Keratinocyte (primary cell): ENCODE measurements at regions not wholly inside any gene's neighbourhood (a gene's known extent, or its start where the extent isn't known, plus 50 kb on each side); places are given as distances from the start of the nearest gene placed in this dataset.

ENCODE experiments used
- EZH2 ChIP-seq: IDR thresholded peaks from one replicate; pipeline ENCODE4 v1.6.1; 2012; ENCODE audit warnings: inconsistent platforms, mild to moderate bottlenecking, low read length, moderate library complexity
- TF ChIP-seq, protein P1 (sequence below), 3 experiments: IDR thresholded peaks in 1 of 3; conservative IDR thresholded peaks in 1 of 3; optimal IDR thresholded peaks in 1 of 3; 2 replicates in 2 of 3; 3 replicates in 1 of 3; pipeline versions ENCODE3 to v1.5.1; 2011; ENCODE audit warnings: low read length in 3 of 3, mild to moderate bottlenecking in 3 of 3, moderate library complexity in 2 of 3, control low read depth in 1 of 3, inconsistent platforms in 1 of 3; ENCODE audit not compliant: insufficient read depth in 2 of 3; ENCODE audit errors: extremely low read depth in 1 of 3

DNA sequence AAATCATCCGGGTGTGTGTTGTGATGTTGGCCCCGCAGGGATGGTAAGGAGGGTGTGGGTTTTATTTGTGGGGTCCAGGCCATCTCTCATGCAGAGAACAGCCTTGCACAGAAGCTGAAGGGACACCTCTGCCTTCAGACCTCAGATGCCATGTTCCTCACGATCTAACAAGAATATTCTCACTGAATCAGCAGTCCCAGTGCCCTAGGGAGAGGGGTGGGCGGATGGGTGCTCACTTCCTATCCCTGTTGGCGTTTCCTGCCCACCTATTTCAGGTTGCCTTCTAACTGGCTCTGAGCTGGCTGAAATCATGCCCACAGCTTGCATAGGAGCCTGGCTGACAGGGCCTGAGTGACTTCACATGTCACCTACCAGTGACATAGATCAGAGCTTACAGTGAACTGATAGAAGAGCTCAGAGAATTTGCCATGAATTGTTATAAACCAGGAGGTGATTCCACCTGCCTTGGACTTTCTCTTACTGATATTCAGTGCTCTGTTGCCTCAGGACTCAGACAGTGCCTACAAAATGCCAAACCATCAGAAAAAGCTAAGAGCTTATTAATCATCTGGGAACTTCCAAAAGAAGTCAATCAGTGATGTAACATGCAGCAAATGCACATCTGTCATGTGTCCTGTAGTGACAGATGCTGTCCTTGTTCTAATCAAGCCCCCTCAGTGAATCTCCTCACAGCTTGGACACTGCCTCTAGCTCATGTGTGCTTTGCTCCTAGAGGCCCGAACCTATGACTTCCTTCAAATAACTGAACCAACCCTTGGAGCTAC is 186.8 kb upstream of the ADRA1D start:
- TF ChIP-seq, protein P1, sequence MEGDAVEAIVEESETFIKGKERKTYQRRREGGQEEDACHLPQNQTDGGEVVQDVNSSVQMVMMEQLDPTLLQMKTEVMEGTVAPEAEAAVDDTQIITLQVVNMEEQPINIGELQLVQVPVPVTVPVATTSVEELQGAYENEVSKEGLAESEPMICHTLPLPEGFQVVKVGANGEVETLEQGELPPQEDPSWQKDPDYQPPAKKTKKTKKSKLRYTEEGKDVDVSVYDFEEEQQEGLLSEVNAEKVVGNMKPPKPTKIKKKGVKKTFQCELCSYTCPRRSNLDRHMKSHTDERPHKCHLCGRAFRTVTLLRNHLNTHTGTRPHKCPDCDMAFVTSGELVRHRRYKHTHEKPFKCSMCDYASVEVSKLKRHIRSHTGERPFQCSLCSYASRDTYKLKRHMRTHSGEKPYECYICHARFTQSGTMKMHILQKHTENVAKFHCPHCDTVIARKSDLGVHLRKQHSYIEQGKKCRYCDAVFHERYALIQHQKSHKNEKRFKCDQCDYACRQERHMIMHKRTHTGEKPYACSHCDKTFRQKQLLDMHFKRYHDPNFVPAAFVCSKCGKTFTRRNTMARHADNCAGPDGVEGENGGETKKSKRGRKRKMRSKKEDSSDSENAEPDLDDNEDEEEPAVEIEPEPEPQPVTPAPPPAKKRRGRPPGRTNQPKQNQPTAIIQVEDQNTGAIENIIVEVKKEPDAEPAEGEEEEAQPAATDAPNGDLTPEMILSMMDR (optimal IDR thresholded peaks at IDR 0.05 in 1 of 3, IDR thresholded peaks at IDR 0.05 in 1 of 3, conservative IDR thresholded peaks at IDR 0.05 in 1 of 3; ENCODE audit: extremely low read depth in 1 of 3, insufficient read depth in 2 of 3, low read length in 3 of 3) = no peak
- TF ChIP-seq EZH2 = no peak
